AG04449 (cell line): ENCODE measurements at regions not wholly inside any gene's neighbourhood (a gene's known extent, or its start where the extent isn't known, plus 50 kb on each side); places are given as distances from the start of the nearest gene placed in this dataset.

Experiments used
- CTCF ChIA-PET: fragments of 350-600 bp; formaldehyde crosslinking; extraction: SDS; loops from one replicate; lab custom pipeline; 2021; ENCODE audit warnings: antibody characterized with exemption; lab: Yijun Ruan, JAX
- POLR2A ChIA-PET: fragments of 400-600, 350-600 bp; formaldehyde crosslinking; extraction: SDS; loops from one replicate; lab custom pipeline; 2020; ENCODE audit warnings: antibody characterized with exemption, inconsistent platforms; lab: Yijun Ruan, JAX
- DNase-seq: peaks from one replicate; pipeline ENCODE4 v3.0.0-alpha.2; 2010; ENCODE audit warnings: low read depth, low spot score
- H3K4me3 ChIP-seq: 2 replicates; pipeline ENCODE4 v1.5.1; 2011; ENCODE audit warnings: low read depth, mild to moderate bottlenecking, control low read depth, low read length
- CTCF ChIP-seq: IDR thresholded peaks from one replicate; pipeline ENCODE4 v1.5.1; 2011; ENCODE audit warnings: mild to moderate bottlenecking, moderate library complexity, low read length, control low read depth, inconsistent platforms; ENCODE audit not compliant: insufficient read depth; ENCODE audit errors: missing control alignments

- TF ChIP-seq CTCF: no peak
- H3K4me3 ChIP-seq: no peak overlapping the region
- no peak for DNase-seq
- CTCF ChIA-PET: interaction anchor here (1.1 to 1.5 kb wide), 2 partner anchors 15 to 17 kb away, joined by 3 to 5 read pairs; no protein-coding TSS in a partner anchor
- POLR2A ChIA-PET: no interaction called here
Measured at GRCh38 chr2:12637754-12638153, 79.0 kb upstream of the TRIB2 start.

- TF ChIP-seq CTCF: no peak
- ChIA-PET POLR2A (no interaction called here), CTCF (no interaction called here)
- no peak for DNase-seq
- no peak overlapping the region for H3K4me3 ChIP-seq
Measured at GRCh38 chr2:12641441-12641840, 75.3 kb upstream of the TRIB2 start.

- POLR2A ChIA-PET: interaction anchor here (0.6 kb wide), 1 partner anchor 220 kb away, joined by 4 read pairs; no protein-coding TSS in a partner anchor
- H3K4me3 ChIP-seq: no peak overlapping the region
- CTCF ChIA-PET: no interaction called here
- DNase-seq: no peak
- TF ChIP-seq CTCF: no peak
Measured at GRCh38 chr2:12642332-12642731, 74.4 kb upstream of the TRIB2 start.

GRCh38 chr2:12642859-12643258, 73.9 kb upstream of the TRIB2 start:
- DNase-seq: no peak
- CTCF ChIA-PET: no interaction called here
- TF ChIP-seq CTCF: no peak
- H3K4me3 ChIP-seq: no peak overlapping the region
- POLR2A ChIA-PET: no interaction called here

GRCh38 chr2:12649602-12650400, 66.9 kb upstream of the TRIB2 start:
- TF ChIP-seq CTCF: no peak
- CTCF ChIA-PET: no interaction called here
- H3K4me3 ChIP-seq: no peak overlapping the region
- POLR2A ChIA-PET: no interaction called here
- no peak for DNase-seq

- POLR2A ChIA-PET: no interaction called here
- TF ChIP-seq CTCF: no peak
- H3K4me3 ChIP-seq: no peak overlapping the region
- CTCF ChIA-PET: interaction anchor here (1.7 to 2.2 kb wide), 2 partner anchors 15 to 65 kb away, joined by 4 to 5 read pairs; partner anchors contain the start of gene TRIB2
- DNase-seq: no peak
Measured at GRCh38 chr2:12651641-12652040, 65.1 kb upstream of the TRIB2 start.
